ENCODE measurements at regions not wholly inside any gene's neighbourhood (a gene's known extent, or its start where the extent isn't known, plus 50 kb on each side); places are given as distances from the start of the nearest gene placed in this dataset.

DNA sequence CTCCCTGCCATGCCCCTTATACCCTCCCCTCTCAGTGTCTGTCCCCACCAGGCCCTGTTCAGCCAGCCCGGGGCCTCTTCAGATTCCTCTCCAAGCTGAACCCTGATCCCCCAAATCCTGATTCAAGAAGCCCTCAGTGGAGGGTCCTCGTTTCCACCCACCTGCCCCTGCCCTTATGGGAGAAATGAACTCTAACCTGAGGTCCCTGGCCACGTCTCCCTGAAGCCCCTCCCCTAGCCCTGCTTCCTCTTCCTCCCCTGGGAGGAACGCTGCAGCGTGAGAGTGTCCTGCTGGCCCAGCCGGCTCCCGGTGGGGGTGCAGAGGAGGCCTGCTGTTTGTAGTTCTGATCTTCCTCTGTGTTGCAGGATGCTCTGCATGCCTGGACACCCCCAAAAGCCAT lies 56.7 kb upstream of the GLI2 start:
- no peaks in the 10 kb centered on the region for H4K20me1 ChIP-seq (replicated peaks in 1 of 2; ENCODE audit: control insufficient read depth in 1 of 2, insufficient read depth in 2 of 2, low read length in 2 of 2)
- FAIRE-seq (no peak), DNase-seq (ENCODE audit: low read depth in 1 of 2, low spot score in 2 of 2) (no peak)
- H4K8ac ChIP-seq (ENCODE audit: extremely low read depth, insufficient read depth, low read length), result no peak overlapping the region; the same call in 1 of the 2 replicates
- no peak overlapping the region for H2BK120ac ChIP-seq (replicated peaks; ENCODE audit: low read depth, low read length)
- no peak overlapping the region for H2BK15ac ChIP-seq (ENCODE audit: low read length)
- no peak overlapping the region for H2BK12ac ChIP-seq (ENCODE audit: low read depth, low read length)
- WGBS, 2 experiments (ENCODE audit: extremely low coverage in 1 of 2, insufficient coverage in 1 of 2, insufficient read length in 1 of 2, insufficient replicate concordance in 2 of 2, low coverage in 1 of 2, low lambda C conversion rate in 2 of 2, missing lambda C conversion rate in 1 of 2), result 74% methylated on average over 7 of the region's 7 CpGs; no CpG with 5 or more reads in 1 of the 2 experiments
- H3K27me3 ChIP-seq (replicated peaks in 1 of 4; ENCODE audit: control insufficient read depth in 3 of 4, extremely low read depth in 1 of 4, insufficient read depth in 3 of 4, low read length in 3 of 4), result peaks cover 0 to 15% (median 10%) of the 10 kb centered on the region in 4 experiments; a peak in 3 of 7 replicates
- no peak overlapping the region for H2BK5ac ChIP-seq (ENCODE audit: low read depth, low read length)
- TF ChIP-seq POLR2A (IDR thresholded peaks at IDR 0.05; ENCODE audit: control extremely low read depth in 1 of 2, low read depth in 2 of 2, low read length in 2 of 2), result no peak
- no peak for TF ChIP-seq PHF8 (conservative IDR thresholded peaks at IDR 0.05; ENCODE audit: low read depth, low read length)
- no peak for TF ChIP-seq BCL11A (IDR thresholded peaks at IDR 0.05; ENCODE audit: low read depth in 2 of 2, low read length in 2 of 2)
- TF ChIP-seq SAP30 (IDR thresholded peaks at IDR 0.05; ENCODE audit: insufficient read depth, insufficient replicate concordance, low read length), result no peak
- no peak for TF ChIP-seq RAD21 (IDR thresholded peaks at IDR 0.05 in 1 of 2, conservative IDR thresholded peaks at IDR 0.05 in 1 of 2; ENCODE audit: low read depth in 2 of 2, low read length in 2 of 2)
- no peaks in the 10 kb centered on the region for H3K36me3 ChIP-seq (ENCODE audit: control insufficient read depth in 2 of 4, insufficient read depth in 4 of 4, low read length in 3 of 4)
- no peaks in the 10 kb centered on the region for H3K23me2 ChIP-seq (ENCODE audit: low read depth, low read length)
- H2AFZ ChIP-seq (ENCODE audit: low read length), result no peak overlapping the region
- H3K14ac ChIP-seq (ENCODE audit: insufficient read length), result no peak overlapping the region
- no peaks in the 10 kb centered on the region for H3K4me1 ChIP-seq (replicated peaks in 1 of 4; ENCODE audit: control insufficient read depth in 3 of 4, insufficient read depth in 4 of 4, low read length in 3 of 4)
- POLR2A ChIA-PET (ENCODE audit: partially characterized antibody), result no interaction called here
- no peak overlapping the region for H3K27ac ChIP-seq (ENCODE audit: low read depth, low read length)
- no peak overlapping the region for H4K5ac ChIP-seq (ENCODE audit: insufficient read length, low read depth, low read length)
- H3K4me2 ChIP-seq (ENCODE audit: insufficient read depth in 1 of 2, low read depth in 2 of 2, low read length in 2 of 2), result no peak overlapping the region
- H3K79me1 ChIP-seq (ENCODE audit: low read depth, low read length), result no peaks in the 10 kb centered on the region
- H3K23ac ChIP-seq (ENCODE audit: insufficient read length), result no peak overlapping the region
- H3K79me2 ChIP-seq (ENCODE audit: control insufficient read depth in 1 of 2, insufficient read depth in 2 of 2, low read length in 2 of 2), result no peaks in the 10 kb centered on the region
- H4K91ac ChIP-seq (replicated peaks; ENCODE audit: insufficient read length, low read length), result peak overlapping the region; percentile 28
- no peak overlapping the region for H3K56ac ChIP-seq (replicated peaks; ENCODE audit: insufficient read length, low read depth, low read length)
- no peak overlapping the region for H3K9ac ChIP-seq (replicated peaks in 1 of 4; ENCODE audit: extremely low read depth in 1 of 4, low read depth in 3 of 4, low read length in 3 of 4)
- CTCF ChIA-PET (ENCODE audit: partially characterized antibody), result interaction anchor here (0.7 to 3.8 kb wide), 4 partner anchors 11 to 381 kb away, joined by 3 to 29 read pairs (median 14); no protein-coding TSS in a partner anchor
- H3K4me3 ChIP-seq (ENCODE audit: extremely low read depth in 1 of 4, insufficient read depth in 2 of 4, low read depth in 3 of 4, low read length in 4 of 4), result no peak overlapping the region
- H3K9me3 ChIP-seq (ENCODE audit: insufficient read depth in 2 of 2, low read depth in 1 of 2, low read length in 1 of 2), result no peaks in the 10 kb centered on the region
- no peak overlapping the region for H2AK5ac ChIP-seq (ENCODE audit: low read depth, low read length)
- H3K4ac ChIP-seq (replicated peaks; ENCODE audit: insufficient read length, low read depth, low read length), result no peak overlapping the region
- no peak overlapping the region for H3K18ac ChIP-seq (ENCODE audit: extremely low read depth, low read length)
- H2BK20ac ChIP-seq (ENCODE audit: low read length), result no peak overlapping the region
